Left ventricle myocardium superior (tissue), 1 donor: ENCODE measurements at regions not wholly inside any gene's neighbourhood (a gene's known extent, or its start where the extent isn't known, plus 50 kb on each side); places are given as distances from the start of the nearest gene placed in this dataset.

ENCODE experiments used
- ATAC-seq: fragments of 200-7000 bp; cut with Tn5 transposase; one replicate; pipeline ENCODE4 v1.9.1; 2020; ENCODE audit warnings: mild to moderate bottlenecking, moderate library complexity
- DNase-seq: peaks from one replicate; pipeline ENCODE4 v3.0.0-alpha.2; 2020
- intact Hi-C: fragments of 100-400 bp; cut with micrococcal nuclease; formaldehyde crosslinking; loops from one replicate; pipeline ENCODE4 v1.11.0; 2022
- donor health status: DM: no; HTN: yes; CAD: no; lungs with severe emphysema.

DNA sequence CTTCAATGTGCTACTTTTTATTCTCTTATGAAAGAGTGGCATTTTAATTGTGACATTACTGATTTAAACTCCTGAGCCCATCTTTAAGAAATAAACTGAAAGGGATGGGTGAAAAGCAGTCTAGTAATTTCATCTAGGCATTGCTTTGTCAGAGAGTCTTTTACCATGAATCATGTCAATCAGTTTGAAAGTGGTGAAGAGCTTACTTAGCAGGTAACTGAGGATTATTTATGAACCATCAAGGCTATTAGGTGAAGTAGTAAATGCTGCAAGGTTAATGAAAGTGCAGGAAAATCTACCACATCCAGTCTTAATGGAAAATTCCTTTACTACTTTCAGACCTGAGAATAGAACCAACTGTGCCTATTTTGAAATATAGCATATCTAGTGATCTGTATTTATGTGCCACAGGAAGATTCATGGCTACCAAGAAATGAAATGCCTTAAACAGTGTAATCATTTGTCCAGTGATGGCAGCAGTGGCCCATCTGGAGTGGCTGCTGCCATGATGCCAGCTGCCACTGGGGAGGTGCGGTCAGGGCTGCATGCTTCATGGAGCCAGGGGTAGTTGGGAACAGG, 368.9 kb downstream of the SLITRK6 start:
- intact Hi-C loops = no loop called here
- ATAC-seq = no peak
- DNase-seq = no peak

- intact Hi-C loops = no loop called here
- DNase-seq (no peak), ATAC-seq (no peak)
Measured at GRCh38 chr13:85427416-85427815, 371.8 kb downstream of the SLITRK6 start.

- intact Hi-C loops = no loop called here
- ATAC-seq = no peak
Measured at GRCh38 chr13:85420136-85420535, 379.1 kb downstream of the SLITRK6 start.

DNA sequence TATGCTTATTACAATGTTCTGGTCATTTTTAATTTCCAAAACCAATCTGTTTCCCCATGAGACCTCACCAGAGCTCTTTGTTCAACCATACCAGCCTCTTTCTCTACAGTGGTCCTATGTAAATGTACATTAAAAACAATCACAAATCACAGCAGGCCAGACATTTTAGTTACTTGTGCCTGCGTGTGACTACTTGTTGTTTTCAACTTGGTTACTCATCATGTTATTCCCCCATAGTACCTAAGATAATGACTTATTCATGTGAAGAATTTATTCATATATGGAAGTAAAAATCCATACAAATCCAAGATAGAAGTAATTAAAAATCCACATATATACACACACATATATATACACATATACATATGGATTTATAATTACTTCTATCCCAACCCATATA, 379.6 kb downstream of the SLITRK6 start:
- intact Hi-C loops = no loop called here
- no peak for ATAC-seq
- DNase-seq = no peak

More at GRCh38 chr13:85420136-85420535, 379.1 kb downstream of the SLITRK6 start:
- no peak for DNase-seq

GRCh38 chr13:85417807-85418206, 381.4 kb downstream of the SLITRK6 start:
- ATAC-seq (no peak), DNase-seq (no peak)
- intact Hi-C loops = no loop called here

- intact Hi-C loops = no loop called here
Measured at GRCh38 chr13:85413664-85414063, 385.6 kb downstream of the SLITRK6 start.

DNA sequence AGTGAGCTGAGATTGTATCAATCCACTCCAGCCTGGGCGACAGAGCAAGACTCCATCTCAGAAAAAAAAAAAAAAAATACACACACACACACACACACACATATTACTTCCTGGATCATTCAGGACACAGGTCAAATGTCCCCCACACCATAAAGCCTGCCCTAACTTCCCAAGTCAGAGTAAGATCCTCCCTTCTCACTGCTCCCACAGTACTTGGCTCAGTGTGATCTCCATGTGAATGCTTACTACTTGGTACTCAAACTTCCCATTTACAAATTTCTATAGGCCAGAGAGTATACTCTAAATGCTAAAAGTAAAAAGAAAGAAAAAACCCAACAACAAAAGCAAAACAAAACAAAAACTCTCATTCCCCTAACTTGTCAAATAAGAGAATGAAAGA, 386.8 kb downstream of the SLITRK6 start:
- intact Hi-C loops = no loop called here
- ATAC-seq (no peak), DNase-seq (no peak)

More at GRCh38 chr13:85413664-85414063, 385.6 kb downstream of the SLITRK6 start:
- ATAC-seq (no peak), DNase-seq (no peak)

DNA sequence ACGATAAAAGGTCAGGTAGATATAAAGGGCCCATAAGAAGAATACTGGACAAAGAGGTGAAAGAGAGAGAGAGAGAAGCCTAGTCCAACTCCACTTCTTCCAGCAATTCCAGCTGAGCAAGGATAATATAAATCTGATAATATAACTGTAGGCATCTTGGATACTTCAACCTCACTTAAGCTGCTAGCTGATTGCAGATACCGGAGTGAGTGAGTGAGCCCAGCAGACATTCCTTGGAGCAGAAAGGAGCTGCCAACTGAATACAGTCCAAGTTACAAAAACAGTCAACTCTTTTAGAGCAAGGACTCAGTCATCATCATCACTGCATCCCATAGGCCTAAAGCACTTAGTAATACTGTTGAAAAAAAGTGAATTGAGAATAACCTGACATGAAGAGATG, 387.6 kb downstream of the SLITRK6 start:
- intact Hi-C loops = no loop called here
- DNase-seq = no peak
- no peak for ATAC-seq

DNA sequence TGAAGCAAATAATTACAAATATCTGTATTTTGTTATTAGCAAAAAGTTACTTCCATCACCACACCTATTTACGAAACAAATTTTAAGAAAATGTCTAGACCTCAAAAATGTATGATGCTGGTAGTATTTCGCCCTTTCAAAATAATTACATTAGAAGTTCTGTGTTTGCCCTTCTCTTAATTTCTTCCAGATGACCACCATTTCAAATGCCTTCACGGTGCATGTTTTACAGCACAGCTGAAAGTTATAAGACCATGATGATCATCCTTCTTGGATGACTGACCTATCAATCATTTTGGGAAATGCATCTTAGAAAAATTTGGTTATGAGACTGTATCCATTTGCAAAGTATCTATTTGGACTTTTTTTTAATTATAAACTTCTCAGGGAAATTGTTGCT, 390.8 kb downstream of the SLITRK6 start:
- ATAC-seq = no peak
- intact Hi-C loops = no loop called here
- DNase-seq = no peak

GRCh38 chr13:85406269-85406975, 392.8 kb downstream of the SLITRK6 start:
- intact Hi-C loops = no loop called here
- DNase-seq (no peak), ATAC-seq (no peak)

DNA sequence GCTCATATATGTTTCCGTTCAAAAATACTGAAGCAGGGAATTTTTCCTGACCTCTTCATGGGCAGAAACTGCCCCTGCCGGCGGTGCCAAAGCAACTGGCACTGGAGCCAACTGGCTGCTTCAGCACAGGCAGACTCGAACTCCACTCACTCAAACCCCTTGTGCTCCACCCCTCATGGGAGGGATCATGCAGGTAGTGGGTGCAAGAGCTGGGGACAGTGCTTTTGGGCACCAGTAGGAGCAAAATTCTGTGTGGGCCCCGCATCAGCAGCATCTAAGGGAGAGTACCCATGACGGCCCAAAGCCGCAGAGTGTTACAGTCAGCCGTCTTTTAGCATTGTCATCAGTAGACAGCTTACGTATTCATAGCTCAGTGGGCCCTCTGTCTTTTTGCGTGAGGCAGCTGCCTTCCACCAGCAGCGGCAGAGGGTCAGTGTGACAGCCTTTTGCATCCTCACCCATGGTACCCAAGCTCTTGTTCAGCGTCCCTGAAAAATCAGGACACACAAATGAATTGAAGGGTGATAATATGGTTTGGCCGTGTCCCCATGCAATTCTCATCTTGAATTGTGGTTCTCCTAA, 393.8 kb downstream of the SLITRK6 start:
- no peak for DNase-seq
- no peak for ATAC-seq
- intact Hi-C loops = no loop called here

GRCh38 chr13:85386424-85386823, 412.8 kb downstream of the SLITRK6 start:
- intact Hi-C loops = no loop called here
- DNase-seq (no peak), ATAC-seq (no peak)

DNA sequence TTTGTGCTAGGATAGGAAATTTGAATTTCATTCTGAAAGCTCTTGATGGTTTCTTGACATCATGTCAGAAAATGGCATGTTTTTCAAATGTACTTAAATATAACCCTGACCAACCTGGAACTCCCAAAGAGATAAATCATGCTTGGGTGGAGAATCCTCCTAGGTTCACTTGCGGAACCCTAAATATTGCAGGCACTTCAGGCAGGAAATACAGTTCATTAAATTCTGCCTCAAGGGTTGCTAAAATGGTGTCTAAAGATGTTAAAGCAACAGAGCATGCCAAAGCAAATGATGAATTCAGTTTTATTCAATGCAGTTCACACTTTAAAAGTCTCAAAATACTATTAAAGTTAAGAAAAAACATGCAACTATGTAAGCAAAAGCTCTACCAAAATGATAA, 415.9 kb downstream of the SLITRK6 start:
- no peak for DNase-seq
- no peak for ATAC-seq
- intact Hi-C loops = no loop called here

- DNase-seq (no peak), ATAC-seq (no peak)
- intact Hi-C loops = no loop called here
Measured at GRCh38 chr13:85381082-85381481, 418.1 kb downstream of the SLITRK6 start.

- intact Hi-C loops = no loop called here
- no peak for DNase-seq
- no peak for ATAC-seq
Measured at GRCh38 chr13:85379991-85380390, 419.2 kb downstream of the SLITRK6 start.

DNA sequence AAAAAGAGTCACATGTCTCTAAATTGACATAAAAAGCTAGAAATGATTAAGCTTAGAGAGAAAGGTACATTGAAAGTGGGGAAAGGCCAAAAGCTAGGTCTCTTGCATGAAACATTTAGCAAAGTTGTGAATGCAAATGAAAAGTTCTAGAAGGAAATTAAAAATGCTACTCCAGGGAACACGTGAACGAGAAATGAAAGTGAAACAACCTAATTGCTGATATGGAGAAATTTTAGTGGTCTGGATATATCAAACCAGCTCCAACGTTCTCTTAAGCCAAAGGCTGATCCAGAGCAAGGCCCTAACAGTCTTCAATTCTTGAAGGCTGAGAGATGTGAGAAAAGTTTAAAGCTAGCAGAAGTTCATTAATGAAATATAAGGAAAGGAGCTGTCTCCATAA, 419.8 kb downstream of the SLITRK6 start:
- DNase-seq (no peak), ATAC-seq (no peak)
- intact Hi-C loops = no loop called here

- ATAC-seq = no peak
- DNase-seq = no peak
- intact Hi-C loops = no loop called here
Measured at GRCh38 chr13:85377783-85378182, 421.4 kb downstream of the SLITRK6 start.

DNA sequence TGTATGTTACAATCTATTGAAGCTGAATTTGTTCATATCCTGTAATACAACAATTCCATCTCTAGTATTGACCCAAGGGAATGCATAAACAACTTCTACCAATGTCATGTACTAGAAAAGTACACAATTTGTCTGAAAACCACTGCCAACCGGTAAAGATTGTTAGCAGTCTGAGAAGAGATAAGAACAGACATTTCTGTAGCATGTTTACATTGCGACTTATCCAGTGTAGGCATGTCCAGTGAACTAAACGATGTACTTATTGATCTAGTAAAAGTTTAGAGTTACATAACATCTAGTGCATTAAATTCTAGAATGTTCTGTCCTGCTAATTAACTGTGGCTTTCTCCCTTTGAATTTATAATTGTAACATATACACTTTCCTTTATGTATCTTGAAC, 425.9 kb downstream of the SLITRK6 start:
- no peak for ATAC-seq
- intact Hi-C loops = no loop called here

GRCh38 chr13:85371254-85371653, 428.0 kb downstream of the SLITRK6 start:
- ATAC-seq = no peak
- intact Hi-C loops = no loop called here
- DNase-seq = no peak

More for the DNA sequence above, 425.9 kb downstream of the SLITRK6 start:
- DNase-seq = no peak

DNA sequence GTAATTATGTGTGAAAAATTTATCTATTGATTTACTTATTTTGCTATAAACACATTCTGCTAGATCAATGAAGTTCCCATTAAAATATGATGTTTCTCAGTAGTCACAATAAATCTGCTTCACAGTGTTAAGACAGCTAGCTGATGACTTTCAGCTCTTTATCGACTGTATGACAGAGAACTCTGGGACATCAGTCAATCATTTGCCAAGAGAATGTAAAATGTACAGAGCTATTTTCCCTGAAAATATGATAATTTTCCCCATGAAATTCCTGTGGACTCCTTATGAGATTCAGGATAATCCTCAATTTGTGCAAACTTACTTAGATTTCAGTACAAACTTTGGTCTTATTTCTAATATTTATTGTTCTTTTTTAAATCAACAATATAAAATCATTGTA, 430.5 kb downstream of the SLITRK6 start:
- intact Hi-C loops = no loop called here
- ATAC-seq (no peak), DNase-seq (no peak)

DNA sequence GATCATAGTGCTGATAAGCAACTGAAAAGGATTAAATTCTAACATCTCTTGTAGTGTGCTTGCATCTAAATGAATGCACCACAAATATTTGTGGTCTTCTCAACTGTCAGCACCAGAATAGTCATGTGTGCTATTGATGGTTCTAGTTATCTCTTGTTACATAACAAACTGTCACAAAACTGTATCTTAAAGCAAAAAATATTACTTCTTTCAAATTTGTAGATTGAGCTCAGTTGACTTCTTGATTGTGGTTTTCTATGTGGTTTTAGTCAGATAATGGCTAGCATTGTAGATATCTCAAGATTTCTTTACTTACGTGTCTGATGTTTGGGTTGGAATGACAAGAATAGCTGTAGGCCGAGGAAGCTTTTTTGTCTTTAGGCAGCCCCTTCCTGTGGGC, 431.3 kb downstream of the SLITRK6 start:
- DNase-seq = no peak
- ATAC-seq = no peak
- intact Hi-C loops = no loop called here
